HT1080 (cell line): ENCODE measurements at regions not wholly inside any gene's neighbourhood (a gene's known extent, or its start where the extent isn't known, plus 50 kb on each side); places are given as distances from the start of the nearest gene placed in this dataset.
A peak's percentile ranks its signal among the peaks of the same experiment; 100 is the strongest.

Experiments used
- DNase-seq: peaks from one replicate; pipeline ENCODE4 v3.0.0-alpha.2; 2015; ENCODE audit warnings: low read depth

GRCh38 chr10:91335147-91335546, 75.0 kb upstream of the HECTD2 start:
- no peak for DNase-seq

DNA sequence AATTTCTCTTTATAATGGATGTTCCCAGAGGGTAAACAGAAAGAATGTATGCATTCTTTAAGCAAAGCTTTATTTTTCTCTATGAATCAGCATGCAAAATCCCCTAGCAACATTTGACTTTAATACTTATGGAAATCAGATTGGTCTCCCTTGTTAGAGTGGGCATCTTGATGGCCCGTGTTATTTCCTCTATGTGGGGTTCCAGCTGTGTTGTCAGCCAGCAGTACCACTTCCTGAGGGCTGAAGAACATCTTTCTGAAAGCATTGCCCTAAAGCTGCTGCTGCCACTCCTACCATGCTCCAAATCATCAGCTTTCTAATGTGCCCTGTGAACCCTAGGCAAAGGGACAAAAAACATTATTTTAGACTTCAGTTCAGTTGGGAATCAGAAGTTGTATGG, 70.4 kb upstream of the HECTD2 start:
- DNase-seq, result no peak

DNA sequence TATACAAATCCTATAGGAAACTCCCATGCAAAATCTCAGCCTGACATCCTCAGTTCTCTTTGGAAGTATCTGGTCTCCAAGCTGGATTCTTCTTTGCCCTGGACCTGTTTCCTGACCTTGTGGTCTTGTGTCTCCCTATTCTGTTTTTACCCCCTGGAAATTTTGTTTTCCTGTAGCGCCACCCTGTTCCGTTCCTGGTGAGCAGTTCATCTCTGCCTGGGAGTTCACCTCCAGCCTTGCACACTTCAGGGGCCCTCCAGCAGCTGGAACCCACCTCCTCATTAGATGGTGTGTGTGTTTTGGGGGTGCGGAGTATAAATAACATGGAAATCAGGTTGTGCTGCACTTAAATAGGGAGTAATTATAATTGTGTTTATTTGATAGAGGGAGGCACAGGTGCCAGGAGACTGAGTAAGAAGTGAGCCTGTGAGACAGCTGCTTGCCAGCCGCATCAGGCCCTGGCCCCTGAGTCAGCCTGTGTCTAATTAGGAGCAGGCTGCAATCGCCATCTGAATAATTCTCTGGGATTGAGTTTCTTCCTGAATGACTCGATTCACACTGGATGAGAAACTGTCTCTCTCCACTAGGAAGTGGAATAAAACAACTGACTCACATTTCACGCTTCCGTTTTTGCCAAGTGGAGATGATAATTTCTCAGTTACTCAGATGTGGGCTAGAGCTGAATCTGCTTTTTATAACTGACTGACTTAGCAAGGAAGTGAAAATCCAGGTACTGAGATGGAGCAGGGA, 69.4 kb upstream of the HECTD2 start:
- DNase-seq, result peak; percentile 97

GRCh38 chr10:91341686-91342085, 68.5 kb upstream of the HECTD2 start:
- DNase-seq, result peak; percentile 33

DNA sequence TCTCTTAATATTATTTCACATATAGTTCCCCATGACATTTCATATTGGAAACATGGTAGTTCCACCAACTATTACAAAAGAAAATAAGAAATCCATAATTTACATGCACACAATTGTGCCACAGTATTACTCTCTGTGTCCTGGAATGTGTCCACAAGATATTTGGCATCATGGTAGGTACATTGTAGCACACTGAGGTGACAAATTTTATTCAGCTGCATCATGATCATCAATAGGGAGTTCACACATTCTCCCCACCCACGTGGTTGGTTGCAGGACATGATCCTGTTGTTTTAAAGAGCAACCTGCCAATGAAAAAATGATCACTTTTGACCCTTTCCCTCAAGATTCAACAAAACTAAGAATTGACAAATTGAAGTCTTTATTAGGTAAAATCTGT, 67.1 kb upstream of the HECTD2 start:
- DNase-seq, result no peak

DNA sequence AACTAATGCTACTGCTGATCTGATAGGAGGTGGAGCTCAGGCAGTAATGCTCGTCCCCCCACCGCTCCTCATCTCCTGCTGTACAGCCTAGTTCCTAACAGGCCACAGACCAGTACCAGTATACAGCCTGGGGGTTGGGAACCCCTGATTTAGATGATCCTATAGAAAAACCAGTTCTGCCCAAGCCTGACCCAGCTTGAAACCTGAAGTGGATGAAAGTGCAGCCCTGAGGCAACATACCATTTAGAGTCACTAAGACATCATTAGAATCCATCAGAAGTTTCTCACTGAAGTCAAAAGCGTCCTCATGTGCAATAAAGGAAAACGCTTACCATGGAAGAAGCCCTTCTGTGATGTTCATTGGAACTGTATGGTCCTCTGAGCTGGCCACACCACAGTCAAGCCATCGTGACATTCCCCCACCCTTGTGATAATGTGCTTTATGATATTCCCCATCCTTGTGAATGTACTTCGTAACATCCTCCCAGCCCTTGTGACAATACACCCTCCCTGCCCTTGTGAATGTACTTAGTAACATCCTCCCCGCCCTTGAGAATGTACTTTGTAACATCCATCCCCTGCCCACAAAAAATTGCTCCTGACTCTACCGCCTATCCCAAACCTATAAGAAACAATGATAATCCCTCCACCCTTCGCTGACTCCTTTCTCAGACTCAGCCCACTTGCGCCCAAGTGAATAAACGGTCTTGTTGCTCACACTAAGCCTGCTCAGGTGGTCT, 65.9 kb upstream of the HECTD2 start:
- no peak for DNase-seq

DNA sequence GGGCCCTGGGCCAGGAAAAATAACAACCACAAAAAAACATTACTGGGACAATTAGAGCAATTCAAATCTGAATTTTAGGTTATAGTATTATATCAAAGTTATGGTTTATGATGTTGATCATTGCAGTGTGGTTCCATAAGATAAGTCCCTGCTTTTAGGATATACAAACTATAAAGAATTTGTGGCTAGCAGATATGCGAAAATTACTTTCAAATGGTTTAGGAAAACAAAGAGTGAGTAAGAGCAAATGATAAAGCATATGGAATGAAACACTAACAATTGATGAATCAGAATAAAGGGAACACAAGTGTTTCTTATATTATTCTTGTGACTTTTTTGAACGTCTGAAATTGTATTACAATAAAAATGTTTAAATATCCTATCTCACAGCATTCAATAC, 64.4 kb upstream of the HECTD2 start:
- no peak for DNase-seq

- peak; percentile 76 for DNase-seq
Observed at GRCh38 chr10:91347529-91347928, 62.6 kb upstream of the HECTD2 start.

DNA sequence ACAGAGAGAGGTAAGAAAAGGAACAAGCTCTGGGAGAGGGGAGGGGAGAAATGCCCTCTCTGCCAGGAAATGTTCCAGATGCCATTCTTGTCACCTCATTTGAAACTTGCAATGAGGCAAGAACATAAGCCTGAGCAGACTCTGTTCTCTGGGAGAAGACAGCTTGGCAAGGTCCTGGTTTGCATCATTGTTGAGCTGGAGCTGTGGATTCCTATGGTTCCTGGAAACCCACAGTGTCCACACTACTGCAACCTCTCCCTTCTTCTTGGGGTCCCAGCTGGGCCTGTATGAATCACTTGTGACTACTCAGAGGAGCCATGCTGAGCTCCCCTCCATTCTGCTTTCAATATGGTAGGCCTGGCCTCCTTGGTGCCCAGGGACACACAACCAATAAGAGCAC, 60.8 kb upstream of the HECTD2 start:
- DNase-seq, result peak; percentile 85

DNA sequence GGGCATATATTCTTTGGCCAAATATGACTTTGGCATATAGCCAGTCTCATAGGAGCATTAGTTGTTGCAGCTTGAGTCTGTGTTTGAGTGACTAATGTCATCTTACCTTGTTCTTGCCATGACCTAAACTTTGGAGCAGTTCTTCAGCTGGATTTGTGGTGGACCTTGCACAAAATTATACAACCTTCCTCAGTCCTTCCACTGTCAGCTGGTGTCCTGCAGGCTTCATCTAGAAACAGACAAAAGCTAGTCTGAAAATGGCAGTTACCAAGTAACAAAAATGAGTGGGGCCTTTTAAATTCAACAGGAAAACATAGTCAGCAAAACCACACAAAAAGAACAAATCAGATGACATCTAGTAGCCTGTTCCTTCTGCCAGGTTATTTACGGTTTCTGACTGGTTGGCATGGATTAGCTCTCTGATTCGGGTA, 59.5 kb upstream of the HECTD2 start:
- peak; percentile 36 for DNase-seq

- DNase-seq, result no peak
Observed at GRCh38 chr10:91352760-91353159, 57.4 kb upstream of the HECTD2 start.

- DNase-seq, result no peak
Observed at GRCh38 chr10:91354166-91355075, 55.7 kb upstream of the HECTD2 start.

- DNase-seq, result no peak
Observed at GRCh38 chr10:91355998-91356397, 54.1 kb upstream of the HECTD2 start.

- no peak for DNase-seq
Observed at GRCh38 chr10:91357497-91357896, 52.6 kb upstream of the HECTD2 start.
